ENCODE measurements at regions not wholly inside any gene's neighbourhood (a gene's known extent, or its start where the extent isn't known, plus 50 kb on each side); places are given as distances from the start of the nearest gene placed in this dataset.
"Not testable (repeated sequence)": the region's sequence is repeated elsewhere in the genome, so short reads cannot be mapped to it uniquely, and the experiment has no call there.

- DNase-seq (ENCODE audit: low spot score): no peak
Observed at GRCh38 chr2:56034258-56034657, 110.7 kb upstream of the EFEMP1 start.

GRCh38 chr2:56040189-56040588 lies 116.6 kb upstream of the EFEMP1 start:
- no peak for ATAC-seq (ENCODE audit: low FRiP score)
- no peak for TF ChIP-seq CTCF (IDR thresholded peaks at IDR 0.05)
- DNase-seq (ENCODE audit: low spot score): no peak

More at GRCh38 chr2:56034258-56034657, 110.7 kb upstream of the EFEMP1 start:
- no peak for TF ChIP-seq CTCF (IDR thresholded peaks at IDR 0.05)
- ATAC-seq (ENCODE audit: low FRiP score): no peak

- DNase-seq (ENCODE audit: low spot score) (no peak), ATAC-seq (ENCODE audit: low FRiP score) (no peak)
- no peak for TF ChIP-seq CTCF (IDR thresholded peaks at IDR 0.05)
Observed at GRCh38 chr2:56040834-56041233, 117.3 kb upstream of the EFEMP1 start.

GRCh38 chr2:56047136-56047535 lies 123.6 kb upstream of the EFEMP1 start:
- ATAC-seq (ENCODE audit: low FRiP score): no peak
- no peak for TF ChIP-seq CTCF (IDR thresholded peaks at IDR 0.05)
- DNase-seq (ENCODE audit: low spot score): no peak

- DNase-seq (ENCODE audit: low spot score) (no peak), ATAC-seq (ENCODE audit: low FRiP score) (no peak)
- TF ChIP-seq CTCF (IDR thresholded peaks at IDR 0.05): no peak
Observed at GRCh38 chr2:56049233-56049845, 125.8 kb upstream of the EFEMP1 start.

GRCh38 chr2:56053679-56054078 lies 130.1 kb upstream of the EFEMP1 start:
- no peak for TF ChIP-seq CTCF (IDR thresholded peaks at IDR 0.05)
- DNase-seq (ENCODE audit: low spot score) (no peak), ATAC-seq (ENCODE audit: low FRiP score) (no peak)

- DNase-seq (ENCODE audit: low spot score) (no peak), ATAC-seq (ENCODE audit: low FRiP score) (no peak)
- TF ChIP-seq CTCF (IDR thresholded peaks at IDR 0.05): no peak
Observed at GRCh38 chr2:56055405-56055804, 128.4 kb upstream of the CCDC85A start.

GRCh38 chr2:56061327-56061726 lies 122.5 kb upstream of the CCDC85A start:
- not testable (repeated sequence) for DNase-seq (ENCODE audit: low spot score); ATAC-seq (ENCODE audit: low FRiP score)

All from omental fat pad (tissue), 3 donors.